Astrocyte (in vitro differentiated cells and primary cell): ENCODE measurements at regions not wholly inside any gene's neighbourhood (a gene's known extent, or its start where the extent isn't known, plus 50 kb on each side); places are given as distances from the start of the nearest gene placed in this dataset.
A peak's percentile ranks its signal among the peaks of the same experiment; 100 is the strongest.
"Not testable (repeated sequence)": the region's sequence is repeated elsewhere in the genome, so short reads cannot be mapped to it uniquely, and the experiment has no call there.

ENCODE experiments used
- CTCF ChIP-seq: IDR thresholded peaks from 2 replicates; pipeline ENCODE4 v1.5.1; 2011; ENCODE audit warnings: low read depth, mild to moderate bottlenecking, inconsistent platforms, low read length, moderate library complexity; ENCODE audit not compliant: insufficient read depth
- EZH2 ChIP-seq: IDR thresholded peaks from 2 replicates; pipeline ENCODE4 v1.6.1; 2012; ENCODE audit warnings: mild to moderate bottlenecking, low read length, inconsistent platforms; ENCODE audit not compliant: insufficient read depth

GRCh38 chr17:20843261-20843660, 199.6 kb downstream of the USP22 start:
- not testable (repeated sequence) for TF ChIP-seq CTCF
- TF ChIP-seq EZH2 = peak; percentile 8
